GM12873 (cell line): ENCODE measurements at regions not wholly inside any gene's neighbourhood (a gene's known extent, or its start where the extent isn't known, plus 50 kb on each side); places are given as distances from the start of the nearest gene placed in this dataset.

Experiments used
- CTCF ChIP-seq: IDR thresholded peaks from 2 replicates; pipeline ENCODE4 v1.5.1; 2012; ENCODE audit warnings: low read depth, mild to moderate bottlenecking, moderate library complexity, low read length, control low read depth; ENCODE audit not compliant: insufficient read depth; ENCODE audit errors: missing control alignments

DNA sequence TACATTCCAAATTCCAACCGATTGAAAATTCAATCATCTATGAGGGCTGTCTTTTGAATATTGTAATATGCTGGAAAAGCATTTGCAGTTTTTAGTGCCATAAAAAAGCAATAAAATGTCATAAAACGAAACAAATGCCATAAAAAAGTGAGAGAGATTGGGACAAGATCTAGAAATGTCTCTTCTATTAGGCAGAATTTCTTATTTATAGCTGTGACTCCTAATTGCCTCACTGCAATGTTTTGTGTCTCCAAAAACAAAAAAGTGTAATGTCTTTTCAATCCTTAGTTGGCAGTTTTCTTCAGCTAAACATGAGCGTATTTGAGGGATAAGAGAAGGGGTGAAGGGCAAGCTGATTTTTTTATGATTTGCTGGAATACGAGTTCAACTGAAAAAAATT is 153.9 kb downstream of the NAF1 start:
- TF ChIP-seq CTCF: no peak

- peak; percentile 15 for TF ChIP-seq CTCF
Measured at GRCh38 chr4:163003979-163004378, 162.7 kb downstream of the NAF1 start.

DNA sequence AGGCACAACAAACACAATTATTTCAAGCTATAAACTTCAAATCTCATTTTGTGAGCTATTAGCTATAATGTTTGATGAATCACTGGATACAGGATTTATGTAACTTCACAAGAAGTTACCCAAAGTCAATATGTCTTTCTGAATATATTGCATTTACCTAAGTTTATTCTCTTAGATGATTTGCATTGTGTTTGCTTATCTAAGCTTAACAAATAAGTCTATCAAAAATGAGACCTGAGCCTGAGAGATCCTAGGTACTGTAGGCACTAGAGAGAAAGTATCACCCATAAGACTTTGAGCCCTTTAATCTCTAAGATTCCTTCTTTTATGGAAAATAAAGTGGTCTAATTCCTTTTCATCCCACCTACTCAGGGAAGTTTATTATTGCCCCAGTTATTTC is 178.2 kb downstream of the NAF1 start:
- no peak for TF ChIP-seq CTCF

GRCh38 chr4:162985131-162985530 is 181.6 kb downstream of the NAF1 start:
- no peak for TF ChIP-seq CTCF

DNA sequence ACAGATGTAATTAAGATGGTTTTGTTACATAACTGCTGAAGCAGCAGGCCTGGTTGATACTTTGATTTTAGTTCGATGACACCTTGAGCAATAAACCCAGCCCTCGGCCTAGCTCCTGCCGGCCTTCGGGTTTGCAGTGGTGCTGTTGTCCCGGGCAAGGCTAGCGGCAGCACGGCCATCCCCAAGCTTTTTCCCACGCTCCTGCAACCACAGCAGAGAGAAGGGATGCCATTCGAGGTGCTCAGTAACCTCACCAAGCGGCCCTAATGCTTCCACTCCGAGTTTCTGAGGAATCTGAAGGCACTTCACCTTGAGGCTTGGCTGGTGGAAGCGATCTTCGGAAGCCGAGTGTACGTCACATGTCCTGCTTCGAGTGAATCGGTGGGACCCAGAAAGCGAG is 182.1 kb downstream of the NAF1 start:
- TF ChIP-seq CTCF: no peak

GRCh38 chr4:162981823-162982222 is 184.9 kb downstream of the NAF1 start:
- TF ChIP-seq CTCF: no peak

GRCh38 chr4:162978398-162978797 is 188.3 kb downstream of the NAF1 start:
- no peak for TF ChIP-seq CTCF
